ENCODE measurements at regions not wholly inside any gene's neighbourhood (a gene's known extent, or its start where the extent isn't known, plus 50 kb on each side); places are given as distances from the start of the nearest gene placed in this dataset.

DNA sequence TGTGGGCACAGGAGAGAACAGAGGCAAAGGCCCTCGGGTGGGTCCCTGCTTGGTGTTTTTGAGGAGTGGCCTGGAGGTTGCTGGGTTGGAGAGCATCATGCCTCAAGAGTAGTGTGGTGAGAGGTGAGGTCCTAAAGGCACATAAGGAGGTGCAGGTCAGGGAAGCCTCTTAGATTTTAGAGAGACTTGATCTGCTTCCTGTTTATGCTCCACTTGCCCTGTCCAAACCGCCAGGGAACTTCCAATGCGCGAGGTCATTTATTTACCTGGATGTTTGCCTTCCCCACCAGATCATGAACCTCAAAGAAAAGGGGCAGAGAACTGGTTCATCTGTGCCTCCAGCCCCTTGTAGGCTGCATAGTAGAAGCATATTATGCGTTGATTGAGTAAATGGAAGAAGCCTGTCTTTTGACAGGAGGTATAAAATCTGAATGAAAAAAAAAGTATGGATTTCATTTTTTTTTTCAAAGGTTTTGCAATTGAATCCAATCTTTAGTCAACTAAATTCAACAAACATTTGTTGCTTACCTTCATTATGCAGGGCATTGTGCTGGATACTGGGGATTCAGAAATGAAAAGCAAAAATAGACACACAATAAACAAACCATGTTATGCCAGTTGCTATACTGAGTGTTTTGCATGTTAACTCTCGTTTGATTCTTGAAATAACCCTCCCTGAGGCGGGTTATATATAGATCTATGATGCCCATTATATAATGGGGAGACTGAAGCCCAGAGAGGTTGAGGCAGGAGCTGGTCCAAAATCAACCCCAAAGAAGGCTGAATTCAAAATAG is 485.2 kb downstream of the VRK1 start:
- Histone ChIP-seq H3K4me3 (no peak overlapping the region), H3K27ac (no peak overlapping the region), H3K9me3 (no peaks in the 10 kb centered on the region), H3K4me1 (no peaks in the 10 kb centered on the region), H3K27me3 (no peaks in the 10 kb centered on the region), H3K36me3 (no peaks in the 10 kb centered on the region)
- WGBS, 2 donors = 76 to 79% methylated on average over 7 of the region's 7 CpGs
- no peak for TF ChIP-seq EP300 (IDR thresholded peaks at IDR 0.05)
- TF ChIP-seq, protein P1, sequence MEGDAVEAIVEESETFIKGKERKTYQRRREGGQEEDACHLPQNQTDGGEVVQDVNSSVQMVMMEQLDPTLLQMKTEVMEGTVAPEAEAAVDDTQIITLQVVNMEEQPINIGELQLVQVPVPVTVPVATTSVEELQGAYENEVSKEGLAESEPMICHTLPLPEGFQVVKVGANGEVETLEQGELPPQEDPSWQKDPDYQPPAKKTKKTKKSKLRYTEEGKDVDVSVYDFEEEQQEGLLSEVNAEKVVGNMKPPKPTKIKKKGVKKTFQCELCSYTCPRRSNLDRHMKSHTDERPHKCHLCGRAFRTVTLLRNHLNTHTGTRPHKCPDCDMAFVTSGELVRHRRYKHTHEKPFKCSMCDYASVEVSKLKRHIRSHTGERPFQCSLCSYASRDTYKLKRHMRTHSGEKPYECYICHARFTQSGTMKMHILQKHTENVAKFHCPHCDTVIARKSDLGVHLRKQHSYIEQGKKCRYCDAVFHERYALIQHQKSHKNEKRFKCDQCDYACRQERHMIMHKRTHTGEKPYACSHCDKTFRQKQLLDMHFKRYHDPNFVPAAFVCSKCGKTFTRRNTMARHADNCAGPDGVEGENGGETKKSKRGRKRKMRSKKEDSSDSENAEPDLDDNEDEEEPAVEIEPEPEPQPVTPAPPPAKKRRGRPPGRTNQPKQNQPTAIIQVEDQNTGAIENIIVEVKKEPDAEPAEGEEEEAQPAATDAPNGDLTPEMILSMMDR (IDR thresholded peaks at IDR 0.05) = no peak
- TF ChIP-seq POLR2A (IDR thresholded peaks at IDR 0.05) = no peak
- no peak for DNase-seq (ENCODE audit: low spot score in 2 of 2)

DNA sequence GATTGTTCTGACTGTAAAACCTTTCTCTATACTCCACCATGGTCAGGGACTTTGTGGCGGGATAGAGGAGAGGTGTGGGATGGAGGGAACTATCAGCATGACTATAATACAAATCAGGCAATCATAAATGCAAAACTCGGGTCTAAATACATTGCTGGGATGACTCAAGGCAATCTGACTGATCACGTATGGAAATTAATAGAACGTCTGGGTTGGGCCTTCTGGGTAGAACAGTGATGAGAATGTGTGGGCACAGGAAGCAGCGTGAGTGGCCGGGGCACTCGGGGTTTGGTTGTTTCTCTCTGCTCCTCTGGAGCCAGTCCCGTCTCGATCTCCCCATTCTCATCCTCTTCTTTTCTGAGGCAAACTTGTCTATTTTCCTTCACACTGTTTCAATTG is 485.8 kb downstream of the VRK1 start:
- Histone ChIP-seq H3K4me3 (no peak overlapping the region), H3K27ac (no peak overlapping the region), H3K4me1 (no peaks in the 10 kb centered on the region), H3K9me3 (no peaks in the 10 kb centered on the region), H3K36me3 (no peaks in the 10 kb centered on the region), H3K27me3 (no peaks in the 10 kb centered on the region)
- no peak for DNase-seq (ENCODE audit: low spot score in 2 of 2)
- TF ChIP-seq EP300 (IDR thresholded peaks at IDR 0.05) = no peak
- TF ChIP-seq, protein P1 (IDR thresholded peaks at IDR 0.05) = no peak
- no peak for TF ChIP-seq POLR2A (IDR thresholded peaks at IDR 0.05)
- 80% methylated on average over 9 of the region's 9 CpGs for WGBS, 2 donors

DNA sequence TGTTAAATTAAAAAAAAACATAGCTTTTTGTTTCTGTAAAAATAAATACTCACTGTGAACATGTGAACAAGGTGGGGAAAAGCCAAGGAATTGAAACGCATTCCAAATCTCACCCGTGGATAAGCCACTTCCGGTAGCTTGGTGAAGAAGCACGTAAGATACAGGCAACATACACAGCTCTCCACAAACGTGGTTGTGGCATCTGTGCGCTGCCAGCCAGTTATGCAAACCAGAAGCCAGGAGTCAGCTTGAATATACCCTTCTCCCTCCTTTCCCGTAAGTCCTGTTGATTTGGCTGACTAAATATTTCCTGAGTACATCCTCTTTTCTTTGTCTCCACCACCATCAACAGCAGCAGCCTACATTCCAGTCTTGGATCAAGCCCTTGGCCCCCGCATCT is 486.2 kb downstream of the VRK1 start:
- no peaks in the 10 kb centered on the region for H3K4me1 ChIP-seq
- H3K36me3 ChIP-seq = no peaks in the 10 kb centered on the region
- no peak for DNase-seq (ENCODE audit: low spot score in 2 of 2)
- no peak overlapping the region for H3K27ac ChIP-seq
- no peak overlapping the region for H3K4me3 ChIP-seq
- H3K27me3 ChIP-seq = no peaks in the 10 kb centered on the region
- TF ChIP-seq POLR2A (IDR thresholded peaks at IDR 0.05) (no peak), EP300 (IDR thresholded peaks at IDR 0.05) (no peak)
- TF ChIP-seq, protein P1 (IDR thresholded peaks at IDR 0.05) = no peak
- H3K9me3 ChIP-seq = no peaks in the 10 kb centered on the region
- 69 to 72% methylated on average over 8 of the region's 8 CpGs for WGBS, 2 donors

DNA sequence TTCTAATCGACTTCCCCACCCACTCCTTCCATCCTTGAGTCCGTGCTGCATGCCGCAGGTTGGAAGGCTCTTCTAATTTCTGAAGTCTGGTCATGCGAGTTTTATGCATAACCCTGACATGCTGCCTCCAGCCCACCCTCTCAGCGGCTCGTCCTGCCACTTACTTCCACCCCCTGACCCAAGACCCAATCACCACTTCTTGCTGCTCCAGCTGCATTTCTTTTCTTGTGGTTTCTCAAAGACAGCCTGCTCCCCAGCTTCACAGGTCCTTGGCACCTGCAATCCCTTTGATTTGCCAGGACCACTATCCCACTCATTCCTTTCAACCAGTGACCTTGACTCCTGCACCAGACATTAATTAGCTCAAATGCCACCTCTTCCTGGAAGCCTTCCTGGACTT is 486.7 kb downstream of the VRK1 start:
- no peaks in the 10 kb centered on the region for H3K9me3 ChIP-seq
- no peaks in the 10 kb centered on the region for H3K4me1 ChIP-seq
- no peaks in the 10 kb centered on the region for H3K27me3 ChIP-seq
- 72 to 83% methylated on average over 6 of the region's 6 CpGs for WGBS, 2 donors
- DNase-seq (ENCODE audit: low spot score in 2 of 2) = no peak
- TF ChIP-seq, protein P1 (IDR thresholded peaks at IDR 0.05) = no peak
- TF ChIP-seq EP300 (IDR thresholded peaks at IDR 0.05) (no peak), POLR2A (IDR thresholded peaks at IDR 0.05) (no peak)
- H3K36me3 ChIP-seq = no peaks in the 10 kb centered on the region
- H3K27ac ChIP-seq = no peak overlapping the region
- H3K4me3 ChIP-seq = no peak overlapping the region

DNA sequence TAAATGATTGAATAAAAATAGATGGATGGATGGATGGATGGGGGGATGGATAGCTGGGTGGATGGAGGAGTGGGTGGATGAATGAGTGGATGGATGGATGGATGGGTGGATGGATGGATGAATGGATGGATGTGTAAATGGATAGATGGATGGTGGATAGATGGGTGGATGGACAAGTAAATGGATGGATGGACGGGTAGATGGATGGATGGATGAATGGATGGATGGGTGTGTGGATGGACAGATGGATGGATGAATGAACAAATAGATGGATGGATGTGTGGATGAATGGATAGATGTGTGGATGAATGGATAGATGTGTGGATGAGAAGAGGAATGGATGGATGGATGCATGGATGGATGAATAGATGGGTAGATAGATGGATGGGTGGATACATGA is 490.8 kb downstream of the VRK1 start:
- H3K4me3 ChIP-seq = no peak overlapping the region
- TF ChIP-seq, protein P1 (IDR thresholded peaks at IDR 0.05) = no peak
- no peak for TF ChIP-seq EP300 (IDR thresholded peaks at IDR 0.05)
- TF ChIP-seq POLR2A (IDR thresholded peaks at IDR 0.05) = no peak
- H3K4me1 ChIP-seq = no peaks in the 10 kb centered on the region
- 80 to 86% methylated on average over 1 of the region's 1 CpG for WGBS, 2 donors
- H3K9me3 ChIP-seq = no peaks in the 10 kb centered on the region
- no peak overlapping the region for H3K27ac ChIP-seq
- no peak for DNase-seq (ENCODE audit: low spot score in 2 of 2)
- no peaks in the 10 kb centered on the region for H3K27me3 ChIP-seq
- no peaks in the 10 kb centered on the region for H3K36me3 ChIP-seq
